ENCODE measurements at regions not wholly inside any gene's neighbourhood (a gene's known extent, or its start where the extent isn't known, plus 50 kb on each side); places are given as distances from the start of the nearest gene placed in this dataset.

DNA sequence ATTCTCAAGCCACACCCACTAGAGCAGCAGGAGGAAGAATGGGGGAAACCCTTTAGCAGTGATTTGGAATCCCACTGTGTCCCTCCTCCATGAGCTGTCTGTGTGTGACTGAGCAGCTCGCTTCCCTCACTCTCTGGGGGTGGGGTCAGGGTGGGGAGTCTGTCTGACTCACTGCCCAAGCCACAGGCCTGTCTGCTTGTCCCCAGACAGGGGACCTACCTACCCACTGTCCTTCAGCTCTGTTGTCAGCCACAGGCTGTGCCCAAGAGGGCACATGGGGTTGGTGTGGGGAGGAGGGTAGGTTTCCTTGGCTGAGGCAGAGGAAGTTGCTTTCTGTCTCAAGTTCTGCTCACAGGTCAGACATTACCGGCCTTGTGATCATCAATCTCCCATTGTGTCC, 127.0 kb downstream of the MAFB start:
- no peak for TF ChIP-seq CTCF (conservative IDR thresholded peaks at IDR 0.05; ENCODE audit: low read depth, low read length)
- TF ChIP-seq EZH2 (IDR thresholded peaks at IDR 0.05; ENCODE audit: low read length, unreplicated experiment): no peak
